Mesothelial cell of epicardium (in vitro differentiated cells): ENCODE measurements at regions not wholly inside any gene's neighbourhood (a gene's known extent, or its start where the extent isn't known, plus 50 kb on each side); places are given as distances from the start of the nearest gene placed in this dataset.
A peak's percentile ranks its signal among the peaks of the same experiment; 100 is the strongest.

Experiments
- DNase-seq, 2 experiments: peaks; one replicate each; pipeline ENCODE4 v3.0.0; 2021; ENCODE audit warnings: low spot score in 2 of 2; ENCODE audit not compliant: unreplicated experiment in 2 of 2
- H3K27ac Mint-ChIP-seq: 2 replicates; pipeline ENCODE4 v1.8.0; 2021; ENCODE audit warnings: mixed read lengths
- H3K27me3 Mint-ChIP-seq: 2 replicates; pipeline ENCODE4 v1.8.0; 2021; ENCODE audit warnings: low read depth, mixed read lengths
- H3K36me3 Mint-ChIP-seq: 2 replicates; pipeline ENCODE4 v1.8.0; 2021; ENCODE audit warnings: mixed read lengths
- H3K4me1 Mint-ChIP-seq: 2 replicates; pipeline ENCODE4 v1.8.0; 2021; ENCODE audit warnings: mixed read lengths
- H3K4me3 Mint-ChIP-seq: 2 replicates; pipeline ENCODE4 v1.8.0; 2021; ENCODE audit warnings: mild to moderate bottlenecking, moderate library complexity, mixed read lengths
- H3K9me3 Mint-ChIP-seq: 2 replicates; pipeline ENCODE4 v1.8.0; 2021; ENCODE audit warnings: mixed read lengths
- TF ChIP-seq, protein P1 (sequence below): fragments of 200-600 bp; sonication (generic); IDR thresholded peaks from one replicate; pipeline ENCODE4 v1.5.0; 2021; ENCODE audit warnings: antibody characterized with exemption; ENCODE audit not compliant: unreplicated experiment

- Mint-ChIP-seq H3K36me3 (no peaks in the 10 kb centered on the region), H3K27me3 (no peaks in the 10 kb centered on the region), H3K27ac (no peak overlapping the region), H3K4me3 (no peak overlapping the region), H3K4me1 (peaks cover 6% of the 10 kb centered on the region), H3K9me3 (peaks cover 21% of the 10 kb centered on the region)
- no peak for DNase-seq
- TF ChIP-seq, protein P1, sequence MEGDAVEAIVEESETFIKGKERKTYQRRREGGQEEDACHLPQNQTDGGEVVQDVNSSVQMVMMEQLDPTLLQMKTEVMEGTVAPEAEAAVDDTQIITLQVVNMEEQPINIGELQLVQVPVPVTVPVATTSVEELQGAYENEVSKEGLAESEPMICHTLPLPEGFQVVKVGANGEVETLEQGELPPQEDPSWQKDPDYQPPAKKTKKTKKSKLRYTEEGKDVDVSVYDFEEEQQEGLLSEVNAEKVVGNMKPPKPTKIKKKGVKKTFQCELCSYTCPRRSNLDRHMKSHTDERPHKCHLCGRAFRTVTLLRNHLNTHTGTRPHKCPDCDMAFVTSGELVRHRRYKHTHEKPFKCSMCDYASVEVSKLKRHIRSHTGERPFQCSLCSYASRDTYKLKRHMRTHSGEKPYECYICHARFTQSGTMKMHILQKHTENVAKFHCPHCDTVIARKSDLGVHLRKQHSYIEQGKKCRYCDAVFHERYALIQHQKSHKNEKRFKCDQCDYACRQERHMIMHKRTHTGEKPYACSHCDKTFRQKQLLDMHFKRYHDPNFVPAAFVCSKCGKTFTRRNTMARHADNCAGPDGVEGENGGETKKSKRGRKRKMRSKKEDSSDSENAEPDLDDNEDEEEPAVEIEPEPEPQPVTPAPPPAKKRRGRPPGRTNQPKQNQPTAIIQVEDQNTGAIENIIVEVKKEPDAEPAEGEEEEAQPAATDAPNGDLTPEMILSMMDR, result no peak
Measured at GRCh38 chrX:1781766-1782165, 166.9 kb downstream of the ASMT start.

GRCh38 chrX:1784773-1785172, 169.9 kb downstream of the ASMT start:
- no peaks in the 10 kb centered on the region for H3K36me3 Mint-ChIP-seq
- peaks cover 10% of the 10 kb centered on the region for H3K9me3 Mint-ChIP-seq
- DNase-seq, result no peak
- no peak overlapping the region for H3K27ac Mint-ChIP-seq
- no peaks in the 10 kb centered on the region for H3K27me3 Mint-ChIP-seq
- peaks cover 6% of the 10 kb centered on the region for H3K4me1 Mint-ChIP-seq
- H3K4me3 Mint-ChIP-seq, result no peak overlapping the region
- TF ChIP-seq, protein P1, result peak; percentile 13

GRCh38 chrX:1788300-1788911, 173.5 kb downstream of the ASMT start:
- H3K9me3 Mint-ChIP-seq, result peaks cover 10% of the 10 kb centered on the region
- H3K27ac Mint-ChIP-seq, result no peak overlapping the region
- no peaks in the 10 kb centered on the region for H3K36me3 Mint-ChIP-seq
- no peak overlapping the region for H3K4me3 Mint-ChIP-seq
- no peak for DNase-seq
- no peaks in the 10 kb centered on the region for H3K27me3 Mint-ChIP-seq
- no peaks in the 10 kb centered on the region for H3K4me1 Mint-ChIP-seq
- TF ChIP-seq, protein P1, result no peak

- TF ChIP-seq, protein P1, result no peak
- H3K27ac Mint-ChIP-seq, result no peak overlapping the region
- no peaks in the 10 kb centered on the region for H3K4me1 Mint-ChIP-seq
- no peak overlapping the region for H3K4me3 Mint-ChIP-seq
- no peak for DNase-seq
- H3K36me3 Mint-ChIP-seq, result no peaks in the 10 kb centered on the region
- no peaks in the 10 kb centered on the region for H3K27me3 Mint-ChIP-seq
- H3K9me3 Mint-ChIP-seq, result no peaks in the 10 kb centered on the region
Measured at GRCh38 chrX:1792636-1793035, 177.8 kb downstream of the ASMT start.

DNA sequence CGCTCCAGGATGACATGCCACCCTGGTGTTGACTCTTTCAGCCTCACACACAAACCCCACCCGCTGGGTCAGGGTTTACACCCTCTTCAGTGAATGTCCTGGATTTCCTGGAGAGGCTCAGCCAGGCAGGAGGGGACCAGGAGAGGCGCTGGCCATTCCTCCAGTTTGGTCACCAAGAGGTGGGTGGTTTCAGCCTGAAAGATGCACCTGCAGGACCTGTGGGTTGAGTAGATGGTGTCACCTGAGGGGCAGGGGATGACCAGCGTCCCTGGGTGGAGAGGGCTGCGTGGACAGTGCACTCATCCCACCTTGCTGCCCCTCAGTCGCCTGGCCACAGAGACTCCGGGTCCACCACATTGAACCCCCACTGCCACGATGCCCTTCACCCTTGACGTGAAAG, 179.7 kb downstream of the ASMT start:
- Mint-ChIP-seq H3K36me3 (no peaks in the 10 kb centered on the region), H3K27ac (no peak overlapping the region), H3K4me1 (peaks cover 15% of the 10 kb centered on the region), H3K27me3 (no peaks in the 10 kb centered on the region), H3K4me3 (no peak overlapping the region), H3K9me3 (no peaks in the 10 kb centered on the region)
- DNase-seq, result no peak
- TF ChIP-seq, protein P1, result no peak

GRCh38 chrX:1802912-1803311, 188.1 kb downstream of the ASMT start:
- Mint-ChIP-seq H3K36me3 (no peaks in the 10 kb centered on the region), H3K9me3 (no peaks in the 10 kb centered on the region), H3K27ac (no peak overlapping the region), H3K27me3 (no peaks in the 10 kb centered on the region), H3K4me1 (peaks cover 24% of the 10 kb centered on the region), H3K4me3 (no peak overlapping the region)
- TF ChIP-seq, protein P1, result no peak
- no peak for DNase-seq
